Type B pancreatic cell (in vitro differentiated cells): ENCODE measurements at regions not wholly inside any gene's neighbourhood (a gene's known extent, or its start where the extent isn't known, plus 50 kb on each side); places are given as distances from the start of the nearest gene placed in this dataset.

Source experiments
- DNase-seq: peaks from one replicate; pipeline ENCODE4 v3.0.0; 2021; ENCODE audit warnings: mixed read lengths; ENCODE audit not compliant: unreplicated experiment; ENCODE audit errors: extremely low spot score
- H3K27ac Mint-ChIP-seq: 2 replicates; pipeline ENCODE4 v1.8.0; 2021; ENCODE audit warnings: mild to moderate bottlenecking, mixed read lengths
- H3K27me3 Mint-ChIP-seq: 2 replicates; pipeline ENCODE4 v1.8.0; 2021; ENCODE audit warnings: mixed read lengths
- H3K36me3 Mint-ChIP-seq: 2 replicates; pipeline ENCODE4 v1.8.0; 2021; ENCODE audit warnings: mixed read lengths
- H3K4me1 Mint-ChIP-seq: one replicate; pipeline ENCODE4 v1.8.0; 2021; ENCODE audit warnings: mixed read lengths; ENCODE audit not compliant: unreplicated experiment
- H3K4me3 Mint-ChIP-seq: 2 replicates; pipeline ENCODE4 v1.8.0; 2021; ENCODE audit warnings: mild to moderate bottlenecking, mixed read lengths
- H3K9me3 Mint-ChIP-seq: 2 replicates; pipeline ENCODE4 v1.8.0; 2021; ENCODE audit warnings: mixed read lengths
- TF ChIP-seq, protein P1 (sequence below): fragments of 200-600 bp; sonication (generic); conservative IDR thresholded peaks from 2 replicates; pipeline ENCODE4 v1.5.0; 2021; ENCODE audit warnings: antibody characterized with exemption, mild to moderate bottlenecking

DNA sequence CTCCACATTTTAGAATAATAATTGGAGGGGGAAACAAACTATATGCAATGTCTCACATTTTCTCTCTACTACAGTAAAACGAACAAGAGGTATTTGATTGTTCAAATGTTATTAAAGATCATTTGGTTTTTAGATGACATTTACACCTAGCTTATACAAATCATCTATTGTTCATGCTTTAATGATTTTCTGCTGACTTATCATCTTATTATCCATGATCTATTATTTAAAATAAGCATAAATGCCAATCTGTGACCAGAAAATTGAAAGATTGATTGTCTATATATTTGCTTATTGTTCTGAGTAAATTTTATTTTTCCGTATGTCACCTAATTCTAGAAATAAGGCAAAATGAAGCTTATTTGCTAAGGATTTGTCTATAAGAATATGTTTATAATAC is 537.2 kb downstream of the KCNJ3 start:
- Mint-ChIP-seq H3K4me1 (no peaks in the 10 kb centered on the region), H3K27ac (no peak overlapping the region), H3K36me3 (no peaks in the 10 kb centered on the region), H3K27me3 (no peaks in the 10 kb centered on the region), H3K4me3 (no peak overlapping the region), H3K9me3 (no peaks in the 10 kb centered on the region)
- DNase-seq = no peak
- TF ChIP-seq, protein P1, sequence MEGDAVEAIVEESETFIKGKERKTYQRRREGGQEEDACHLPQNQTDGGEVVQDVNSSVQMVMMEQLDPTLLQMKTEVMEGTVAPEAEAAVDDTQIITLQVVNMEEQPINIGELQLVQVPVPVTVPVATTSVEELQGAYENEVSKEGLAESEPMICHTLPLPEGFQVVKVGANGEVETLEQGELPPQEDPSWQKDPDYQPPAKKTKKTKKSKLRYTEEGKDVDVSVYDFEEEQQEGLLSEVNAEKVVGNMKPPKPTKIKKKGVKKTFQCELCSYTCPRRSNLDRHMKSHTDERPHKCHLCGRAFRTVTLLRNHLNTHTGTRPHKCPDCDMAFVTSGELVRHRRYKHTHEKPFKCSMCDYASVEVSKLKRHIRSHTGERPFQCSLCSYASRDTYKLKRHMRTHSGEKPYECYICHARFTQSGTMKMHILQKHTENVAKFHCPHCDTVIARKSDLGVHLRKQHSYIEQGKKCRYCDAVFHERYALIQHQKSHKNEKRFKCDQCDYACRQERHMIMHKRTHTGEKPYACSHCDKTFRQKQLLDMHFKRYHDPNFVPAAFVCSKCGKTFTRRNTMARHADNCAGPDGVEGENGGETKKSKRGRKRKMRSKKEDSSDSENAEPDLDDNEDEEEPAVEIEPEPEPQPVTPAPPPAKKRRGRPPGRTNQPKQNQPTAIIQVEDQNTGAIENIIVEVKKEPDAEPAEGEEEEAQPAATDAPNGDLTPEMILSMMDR = no peak

DNA sequence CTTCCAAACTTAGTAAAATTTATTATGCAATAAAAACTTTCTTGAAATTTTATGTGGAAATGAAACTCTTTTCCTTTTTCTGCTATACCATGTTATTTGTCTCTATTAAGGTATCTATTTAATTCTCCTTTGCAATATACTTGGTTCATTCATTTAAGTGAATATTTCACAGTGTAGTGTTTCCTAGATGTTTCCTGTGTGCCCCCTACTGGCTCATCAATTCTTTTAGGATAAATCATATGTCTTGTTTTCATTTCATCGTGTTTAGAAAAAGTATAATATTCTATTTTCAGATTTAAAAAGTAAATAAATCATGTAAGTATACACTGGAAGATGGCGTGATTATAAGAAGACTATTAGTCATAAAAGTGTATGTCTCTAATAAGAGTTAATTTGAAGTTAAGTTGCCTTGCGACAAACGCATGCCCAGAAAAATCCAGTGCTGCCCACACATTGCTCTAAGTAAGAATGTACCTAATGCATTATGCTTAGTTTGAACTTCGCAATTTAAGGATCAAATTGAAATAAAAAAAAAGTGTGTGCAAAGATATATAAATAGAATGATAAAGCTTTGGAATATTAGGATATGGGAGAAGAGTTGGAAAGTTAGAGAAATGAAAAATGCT is 525.4 kb downstream of the KCNJ3 start:
- Mint-ChIP-seq H3K4me3 (no peak overlapping the region), H3K27me3 (no peaks in the 10 kb centered on the region), H3K4me1 (no peaks in the 10 kb centered on the region), H3K27ac (no peak overlapping the region), H3K9me3 (peaks cover 5% of the 10 kb centered on the region), H3K36me3 (no peaks in the 10 kb centered on the region)
- DNase-seq = no peak
- TF ChIP-seq, protein P1 = peak; percentile 78

DNA sequence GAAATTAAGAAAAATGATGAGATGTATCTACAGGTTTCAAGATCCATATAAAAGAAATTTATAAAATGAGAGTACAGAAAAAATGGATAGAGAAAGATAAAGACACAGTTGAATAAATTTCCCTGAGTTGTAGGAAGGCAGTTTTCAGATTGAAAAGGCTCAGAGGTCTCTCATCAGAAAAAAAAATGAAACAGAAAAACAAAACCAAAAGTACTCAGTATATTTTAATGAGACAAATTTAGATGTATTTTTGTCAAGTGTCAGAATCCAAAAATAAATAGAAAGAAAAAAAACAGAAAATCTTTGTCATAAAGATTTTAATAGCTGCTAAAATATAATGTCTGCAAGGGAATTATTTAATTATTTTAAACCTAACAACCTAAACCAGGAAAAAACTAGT is 520.5 kb downstream of the KCNJ3 start:
- H3K27me3 Mint-ChIP-seq = no peaks in the 10 kb centered on the region
- H3K4me1 Mint-ChIP-seq = no peaks in the 10 kb centered on the region
- TF ChIP-seq, protein P1 = no peak
- no peaks in the 10 kb centered on the region for H3K9me3 Mint-ChIP-seq
- no peak overlapping the region for H3K4me3 Mint-ChIP-seq
- no peak for DNase-seq
- no peak overlapping the region for H3K27ac Mint-ChIP-seq
- no peaks in the 10 kb centered on the region for H3K36me3 Mint-ChIP-seq

DNA sequence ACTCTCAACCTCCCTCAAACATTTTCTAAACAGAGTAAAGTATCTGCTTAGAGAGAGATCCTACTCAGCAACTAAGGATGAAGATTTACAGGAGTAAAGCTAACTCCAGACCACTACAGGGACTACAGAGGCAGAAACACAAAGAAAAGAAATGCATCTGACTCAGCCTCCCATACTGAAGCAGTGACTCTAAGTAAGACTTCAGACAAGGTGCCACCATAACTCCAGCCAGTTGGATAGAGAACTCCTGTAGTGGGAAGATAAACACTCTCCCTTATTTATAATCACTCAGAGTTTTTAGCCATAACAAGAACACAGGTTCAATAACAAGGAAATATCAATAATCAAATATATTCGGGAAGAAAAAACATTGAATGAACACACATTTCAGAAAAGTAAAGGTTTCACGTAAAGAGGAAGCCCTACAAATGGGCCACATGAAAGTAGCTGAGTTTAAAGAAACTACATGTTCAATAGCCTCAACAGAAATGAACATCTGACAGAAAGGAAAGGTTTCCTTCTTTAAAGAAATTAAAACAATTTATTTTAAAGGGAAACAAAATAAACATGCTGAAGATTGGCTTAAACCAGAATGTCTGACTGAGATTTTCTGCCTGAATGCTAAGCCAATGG is 519.9 kb downstream of the KCNJ3 start:
- Mint-ChIP-seq H3K27ac (no peak overlapping the region), H3K36me3 (no peaks in the 10 kb centered on the region), H3K4me3 (no peak overlapping the region), H3K27me3 (no peaks in the 10 kb centered on the region), H3K4me1 (no peaks in the 10 kb centered on the region), H3K9me3 (no peaks in the 10 kb centered on the region)
- TF ChIP-seq, protein P1 = no peak
- no peak for DNase-seq

DNA sequence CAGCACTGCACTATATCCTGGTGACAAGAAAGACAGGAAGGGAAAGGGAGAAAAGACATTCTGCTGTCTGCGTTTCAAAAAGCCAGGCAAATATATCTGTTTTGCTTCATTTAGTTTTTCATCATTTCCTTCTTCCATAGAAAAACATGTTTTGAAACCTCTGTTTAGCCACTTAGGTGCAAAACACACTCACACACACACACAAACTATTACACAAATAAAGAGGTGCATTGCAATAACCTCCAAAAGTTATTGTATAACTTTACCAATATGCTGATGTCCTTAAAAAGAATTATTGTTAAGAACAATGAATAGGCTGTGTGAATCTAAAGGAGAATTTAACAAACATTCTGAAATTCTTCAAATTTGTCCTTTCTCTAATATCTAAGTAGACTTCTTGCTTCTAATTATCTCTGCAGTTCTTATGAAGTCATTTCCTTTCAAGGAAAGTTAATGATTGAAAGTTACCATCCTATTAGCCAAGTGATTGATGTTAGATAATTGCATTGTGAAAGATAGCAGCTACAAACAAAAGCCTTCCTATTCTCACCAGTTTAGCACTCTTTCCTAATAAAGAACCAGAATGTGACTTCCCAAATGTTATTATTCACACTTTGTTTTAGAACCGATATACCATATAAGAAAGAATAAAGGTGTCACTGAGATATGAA is 516.7 kb downstream of the KCNJ3 start:
- H3K4me3 Mint-ChIP-seq = no peak overlapping the region
- TF ChIP-seq, protein P1 = no peak
- H3K27ac Mint-ChIP-seq = no peak overlapping the region

More for the DNA sequence above, 516.7 kb downstream of the KCNJ3 start:
- no peak for DNase-seq
- H3K4me1 Mint-ChIP-seq = no peaks in the 10 kb centered on the region
- H3K36me3 Mint-ChIP-seq = no peaks in the 10 kb centered on the region
- no peaks in the 10 kb centered on the region for H3K9me3 Mint-ChIP-seq
- no peaks in the 10 kb centered on the region for H3K27me3 Mint-ChIP-seq
